ENCODE measurements at regions not wholly inside any gene's neighbourhood (a gene's known extent, or its start where the extent isn't known, plus 50 kb on each side); places are given as distances from the start of the nearest gene placed in this dataset.
A peak's percentile ranks its signal among the peaks of the same experiment; 100 is the strongest.

- H3K27ac Mint-ChIP-seq = peak overlapping the region; percentile 47
These were observed 119.3 kb upstream of the SLC24A5 start for GRCh38 chr15:48001393-48002039.

GRCh38 chr15:48002767-48003166 is 118.0 kb upstream of the SLC24A5 start:
- H3K27ac Mint-ChIP-seq = no peak overlapping the region
- H3K9me3 Mint-ChIP-seq = no peaks in the 10 kb centered on the region
- no peak for DNase-seq
- TF ChIP-seq, protein P1, sequence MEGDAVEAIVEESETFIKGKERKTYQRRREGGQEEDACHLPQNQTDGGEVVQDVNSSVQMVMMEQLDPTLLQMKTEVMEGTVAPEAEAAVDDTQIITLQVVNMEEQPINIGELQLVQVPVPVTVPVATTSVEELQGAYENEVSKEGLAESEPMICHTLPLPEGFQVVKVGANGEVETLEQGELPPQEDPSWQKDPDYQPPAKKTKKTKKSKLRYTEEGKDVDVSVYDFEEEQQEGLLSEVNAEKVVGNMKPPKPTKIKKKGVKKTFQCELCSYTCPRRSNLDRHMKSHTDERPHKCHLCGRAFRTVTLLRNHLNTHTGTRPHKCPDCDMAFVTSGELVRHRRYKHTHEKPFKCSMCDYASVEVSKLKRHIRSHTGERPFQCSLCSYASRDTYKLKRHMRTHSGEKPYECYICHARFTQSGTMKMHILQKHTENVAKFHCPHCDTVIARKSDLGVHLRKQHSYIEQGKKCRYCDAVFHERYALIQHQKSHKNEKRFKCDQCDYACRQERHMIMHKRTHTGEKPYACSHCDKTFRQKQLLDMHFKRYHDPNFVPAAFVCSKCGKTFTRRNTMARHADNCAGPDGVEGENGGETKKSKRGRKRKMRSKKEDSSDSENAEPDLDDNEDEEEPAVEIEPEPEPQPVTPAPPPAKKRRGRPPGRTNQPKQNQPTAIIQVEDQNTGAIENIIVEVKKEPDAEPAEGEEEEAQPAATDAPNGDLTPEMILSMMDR (IDR thresholded peaks at IDR 0.05) = no peak
- peaks cover 44% of the 10 kb centered on the region for H3K4me1 Mint-ChIP-seq
- no peaks in the 10 kb centered on the region for H3K36me3 Mint-ChIP-seq (ENCODE audit: low read depth)
- H3K4me3 Mint-ChIP-seq = no peak overlapping the region
- H3K27me3 Mint-ChIP-seq (ENCODE audit: low read depth, poor library complexity) = peaks cover 4% of the 10 kb centered on the region

More at GRCh38 chr15:48001393-48002039, 119.3 kb upstream of the SLC24A5 start:
- Mint-ChIP-seq H3K27me3 (ENCODE audit: low read depth, poor library complexity) (peaks cover 4% of the 10 kb centered on the region), H3K4me3 (peak overlapping the region; percentile 0), H3K9me3 (no peaks in the 10 kb centered on the region), H3K4me1 (peaks cover 34% of the 10 kb centered on the region), H3K36me3 (ENCODE audit: low read depth) (no peaks in the 10 kb centered on the region)
- DNase-seq = no peak
- TF ChIP-seq, protein P1 (IDR thresholded peaks at IDR 0.05) = no peak

DNA sequence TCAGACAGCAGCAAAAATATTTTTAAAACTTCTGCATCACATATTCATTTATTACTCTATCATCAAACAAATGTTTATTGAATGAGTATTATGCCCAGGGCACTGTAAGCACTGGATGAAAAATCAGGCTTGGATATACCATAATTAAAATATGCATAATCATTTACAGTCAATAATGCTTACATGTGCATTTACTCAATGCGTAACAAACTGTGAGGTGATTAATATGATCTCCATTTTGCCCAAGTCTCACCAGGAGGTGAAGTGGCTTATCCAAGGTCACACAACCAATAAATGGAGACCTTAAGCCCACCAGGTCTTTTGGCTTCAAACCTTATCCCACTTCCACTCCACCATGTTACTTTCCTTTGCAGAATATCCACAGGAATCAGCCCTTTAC is 117.3 kb upstream of the SLC24A5 start:
- DNase-seq = no peak
- TF ChIP-seq, protein P1 (IDR thresholded peaks at IDR 0.05) = no peak
- Mint-ChIP-seq H3K9me3 (no peaks in the 10 kb centered on the region), H3K4me1 (peaks cover 44% of the 10 kb centered on the region), H3K36me3 (ENCODE audit: low read depth) (no peaks in the 10 kb centered on the region), H3K27me3 (ENCODE audit: low read depth, poor library complexity) (peaks cover 4% of the 10 kb centered on the region), H3K27ac (no peak overlapping the region), H3K4me3 (no peak overlapping the region)

DNA sequence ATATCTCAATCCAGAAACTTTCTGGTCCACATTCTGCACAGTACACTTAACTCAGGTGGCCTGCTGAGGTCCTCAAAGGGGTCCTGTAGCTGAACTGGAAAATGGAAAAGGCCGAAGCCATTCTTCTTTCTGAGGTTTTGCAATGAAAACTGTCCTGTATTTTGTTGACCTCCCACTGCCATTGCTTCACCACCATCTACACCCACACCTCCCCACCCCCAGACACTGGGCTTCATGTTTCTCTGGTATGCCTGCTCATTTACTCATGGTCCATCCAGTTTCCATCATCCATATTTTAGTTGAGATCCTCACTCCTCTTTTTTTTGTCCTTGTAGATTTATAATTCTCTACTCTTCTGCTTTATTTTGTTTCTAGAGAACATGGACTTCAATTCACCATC is 115.7 kb upstream of the SLC24A5 start:
- H3K9me3 Mint-ChIP-seq = no peaks in the 10 kb centered on the region
- no peak overlapping the region for H3K4me3 Mint-ChIP-seq
- H3K4me1 Mint-ChIP-seq = peaks cover 44% of the 10 kb centered on the region
- H3K27ac Mint-ChIP-seq = no peak overlapping the region
- H3K27me3 Mint-ChIP-seq (ENCODE audit: low read depth, poor library complexity) = peaks cover 4% of the 10 kb centered on the region
- no peak for DNase-seq
- TF ChIP-seq, protein P1 (IDR thresholded peaks at IDR 0.05) = no peak
- H3K36me3 Mint-ChIP-seq (ENCODE audit: low read depth) = no peaks in the 10 kb centered on the region

DNA sequence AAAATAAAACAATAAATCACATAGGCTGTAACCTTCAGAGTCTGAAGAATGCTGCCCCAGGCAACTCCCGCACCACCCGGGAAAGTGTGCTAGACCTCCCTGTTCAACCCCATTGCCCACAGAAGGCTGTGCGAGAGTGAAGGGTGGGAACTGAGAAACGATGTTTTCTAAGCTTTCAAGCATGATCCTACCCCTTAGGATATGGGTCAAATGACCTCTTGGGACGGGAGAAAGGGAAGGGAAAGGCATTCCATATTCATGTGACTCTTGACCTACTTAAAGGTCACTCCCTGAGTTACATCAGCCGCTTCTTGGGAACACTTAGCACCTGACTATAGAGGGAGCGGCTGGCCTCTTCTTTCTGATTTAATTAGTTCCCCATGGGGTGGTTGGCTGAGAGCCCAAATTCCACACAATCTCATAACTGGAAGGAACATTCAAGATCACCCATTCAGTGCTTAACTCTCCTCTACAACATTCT is 114.7 kb upstream of the SLC24A5 start:
- peaks cover 44% of the 10 kb centered on the region for H3K4me1 Mint-ChIP-seq
- TF ChIP-seq, protein P1 (IDR thresholded peaks at IDR 0.05) = no peak
- peak overlapping the region; percentile 95 for H3K27ac Mint-ChIP-seq
- DNase-seq = peak; percentile 53
- no peaks in the 10 kb centered on the region for H3K36me3 Mint-ChIP-seq (ENCODE audit: low read depth)
- peak overlapping the region; percentile 25 for H3K4me3 Mint-ChIP-seq
- H3K9me3 Mint-ChIP-seq = no peaks in the 10 kb centered on the region
- peaks cover 4% of the 10 kb centered on the region for H3K27me3 Mint-ChIP-seq (ENCODE audit: low read depth, poor library complexity)

GRCh38 chr15:48010316-48010715 is 110.5 kb upstream of the SLC24A5 start:
- Mint-ChIP-seq H3K4me1 (peaks cover 22% of the 10 kb centered on the region), H3K27ac (no peak overlapping the region), H3K36me3 (ENCODE audit: low read depth) (no peaks in the 10 kb centered on the region), H3K4me3 (no peak overlapping the region), H3K9me3 (no peaks in the 10 kb centered on the region), H3K27me3 (ENCODE audit: low read depth, poor library complexity) (peaks cover 11% of the 10 kb centered on the region)
- DNase-seq = no peak
- TF ChIP-seq, protein P1 (IDR thresholded peaks at IDR 0.05) = no peak
